Fibroblast of lung (primary cell): ENCODE measurements at regions not wholly inside any gene's neighbourhood (a gene's known extent, or its start where the extent isn't known, plus 50 kb on each side); places are given as distances from the start of the nearest gene placed in this dataset.

Source experiments
- DNase-seq, 2 donors: peaks; one replicate each; pipeline versions ENCODE4 v3.0.0 to v3.0.0-alpha.2; 2010; ENCODE audit warnings: low read depth in 2 of 2
- H2AFZ ChIP-seq: 2 replicates; pipeline ENCODE4 v1.5.1; 2012; ENCODE audit warnings: low read length, control low read depth, inconsistent platforms
- H3K27ac ChIP-seq: 2 replicates; pipeline ENCODE4 v1.5.1; 2011; ENCODE audit warnings: low read length, control low read depth; ENCODE audit not compliant: insufficient read depth
- H3K27me3 ChIP-seq: 2 replicates; pipeline ENCODE4 v1.5.1; 2011; ENCODE audit warnings: mild to moderate bottlenecking, low read length; ENCODE audit not compliant: control insufficient read depth, insufficient read depth
- H3K36me3 ChIP-seq: 2 replicates; pipeline ENCODE4 v1.5.1; 2011; ENCODE audit warnings: low read length; ENCODE audit not compliant: control insufficient read depth, insufficient read depth
- H3K4me1 ChIP-seq: 2 replicates; pipeline ENCODE4 v1.5.1; 2011; ENCODE audit warnings: low read length; ENCODE audit not compliant: control insufficient read depth, insufficient read depth; ENCODE audit errors: extremely low read depth
- H3K4me2 ChIP-seq: 2 replicates; pipeline ENCODE4 v1.5.1; 2011; ENCODE audit warnings: low read length, control low read depth; ENCODE audit not compliant: insufficient read depth; ENCODE audit errors: extremely low read depth
- H3K4me3 ChIP-seq, 4 experiments: fragments of 200-600 bp in 1 of 4; sonication (generic) in 1 of 4; replicated peaks in 1 of 4; 2 replicates each; pipeline ENCODE4 v1.5.1; 2011 to 2016; ENCODE audit warnings: low read length in 4 of 4, low read depth in 3 of 4, mild to moderate bottlenecking in 3 of 4, control low read depth in 2 of 4, inconsistent platforms in 1 of 4, mixed read lengths in 1 of 4; ENCODE audit not compliant: insufficient read depth in 1 of 4; ENCODE audit errors: control extremely low read depth in 1 of 4
- H3K79me2 ChIP-seq: 2 replicates; pipeline ENCODE4 v1.5.1; 2012; ENCODE audit warnings: mild to moderate bottlenecking, low read length, inconsistent platforms; ENCODE audit not compliant: control insufficient read depth, insufficient read depth
- H3K9ac ChIP-seq: 2 replicates; pipeline ENCODE4 v1.5.1; 2011; ENCODE audit warnings: mild to moderate bottlenecking, low read length, control low read depth; ENCODE audit not compliant: insufficient read depth
- H3K9me3 ChIP-seq: 2 replicates; pipeline ENCODE4 v1.5.1; 2012; ENCODE audit warnings: low read depth, low read length; ENCODE audit not compliant: control insufficient read depth, insufficient read depth
- H4K20me1 ChIP-seq: 2 replicates; pipeline ENCODE4 v1.5.1; 2011; ENCODE audit warnings: low read length; ENCODE audit not compliant: control insufficient read depth, insufficient read depth; ENCODE audit errors: extremely low read depth
- EZH2 ChIP-seq: IDR thresholded peaks from 2 replicates; pipeline ENCODE4 v1.5.1; 2012; ENCODE audit warnings: low read length, control low read depth, mild to moderate bottlenecking; ENCODE audit errors: missing control alignments
- TF ChIP-seq, protein P1 (sequence below), 2 donors: IDR thresholded peaks in 1 of 2; conservative IDR thresholded peaks in 1 of 2; 1 replicate in 1 of 2; 2 replicates in 1 of 2; pipeline ENCODE4 v1.5.1; 2011 to 2012; ENCODE audit warnings: low read length in 2 of 2, control low read depth in 1 of 2, inconsistent platforms in 1 of 2, low read depth in 1 of 2, mild to moderate bottlenecking in 1 of 2

DNA sequence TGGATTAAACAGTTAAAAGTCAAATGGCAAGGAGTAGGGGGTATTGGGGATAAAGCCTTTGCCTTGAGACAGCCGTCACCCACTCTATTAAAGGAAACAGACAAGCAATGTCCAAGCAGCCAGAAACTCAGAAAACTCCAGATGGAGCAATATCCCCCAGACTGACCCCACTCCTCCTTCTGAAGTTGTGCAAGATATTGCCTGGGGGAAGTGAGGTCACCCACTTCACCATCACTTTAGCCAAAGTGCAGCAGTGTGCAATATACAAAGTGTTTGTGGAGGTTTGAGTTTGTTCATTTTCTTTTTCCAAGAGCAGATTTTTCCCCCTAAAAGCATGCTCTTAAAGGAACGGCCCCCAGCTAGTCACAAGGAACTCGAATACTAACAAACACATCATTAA, 125.1 kb downstream of the ETS2 start:
- H3K9ac ChIP-seq: no peak overlapping the region
- H3K36me3 ChIP-seq: no peaks in the 10 kb centered on the region
- no peak overlapping the region for H3K27ac ChIP-seq
- no peak overlapping the region for H3K4me3 ChIP-seq
- peak in 1 of 2 donors; percentile 92 for DNase-seq
- H3K4me2 ChIP-seq: no peak overlapping the region
- no peaks in the 10 kb centered on the region for H3K79me2 ChIP-seq
- H3K4me1 ChIP-seq: peaks cover 3% of the 10 kb centered on the region
- H2AFZ ChIP-seq: no peak overlapping the region
- no peaks in the 10 kb centered on the region for H3K27me3 ChIP-seq
- H4K20me1 ChIP-seq: no peaks in the 10 kb centered on the region
- TF ChIP-seq EZH2: no peak
- TF ChIP-seq, protein P1, sequence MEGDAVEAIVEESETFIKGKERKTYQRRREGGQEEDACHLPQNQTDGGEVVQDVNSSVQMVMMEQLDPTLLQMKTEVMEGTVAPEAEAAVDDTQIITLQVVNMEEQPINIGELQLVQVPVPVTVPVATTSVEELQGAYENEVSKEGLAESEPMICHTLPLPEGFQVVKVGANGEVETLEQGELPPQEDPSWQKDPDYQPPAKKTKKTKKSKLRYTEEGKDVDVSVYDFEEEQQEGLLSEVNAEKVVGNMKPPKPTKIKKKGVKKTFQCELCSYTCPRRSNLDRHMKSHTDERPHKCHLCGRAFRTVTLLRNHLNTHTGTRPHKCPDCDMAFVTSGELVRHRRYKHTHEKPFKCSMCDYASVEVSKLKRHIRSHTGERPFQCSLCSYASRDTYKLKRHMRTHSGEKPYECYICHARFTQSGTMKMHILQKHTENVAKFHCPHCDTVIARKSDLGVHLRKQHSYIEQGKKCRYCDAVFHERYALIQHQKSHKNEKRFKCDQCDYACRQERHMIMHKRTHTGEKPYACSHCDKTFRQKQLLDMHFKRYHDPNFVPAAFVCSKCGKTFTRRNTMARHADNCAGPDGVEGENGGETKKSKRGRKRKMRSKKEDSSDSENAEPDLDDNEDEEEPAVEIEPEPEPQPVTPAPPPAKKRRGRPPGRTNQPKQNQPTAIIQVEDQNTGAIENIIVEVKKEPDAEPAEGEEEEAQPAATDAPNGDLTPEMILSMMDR (conservative IDR thresholded peaks at IDR 0.05 in 1 of 2, IDR thresholded peaks at IDR 0.05 in 1 of 2; ENCODE audit: low read depth in 1 of 2, low read length in 2 of 2): no peak
- no peaks in the 10 kb centered on the region for H3K9me3 ChIP-seq

DNA sequence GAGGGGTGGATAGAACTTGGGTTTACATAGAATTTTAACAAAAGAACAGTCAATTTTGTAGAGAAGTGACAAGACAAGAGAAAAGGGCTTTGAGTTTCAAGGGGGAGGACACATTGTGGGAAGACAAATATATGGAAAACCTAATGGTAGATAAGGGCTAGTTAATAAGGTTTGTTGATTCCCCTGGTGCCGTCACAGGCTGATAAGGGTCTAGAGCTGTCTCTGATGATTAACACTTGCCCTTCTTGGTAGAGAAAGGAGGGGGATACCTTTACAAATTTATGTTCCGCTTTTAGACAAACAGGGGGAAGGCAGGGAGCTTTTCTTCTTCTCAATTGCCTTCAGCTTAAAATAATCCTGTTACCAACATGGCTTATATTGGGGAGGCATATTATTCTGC, 124.3 kb downstream of the ETS2 start:
- no peak for TF ChIP-seq EZH2
- TF ChIP-seq, protein P1 (conservative IDR thresholded peaks at IDR 0.05 in 1 of 2, IDR thresholded peaks at IDR 0.05 in 1 of 2; ENCODE audit: low read depth in 1 of 2, low read length in 2 of 2): no peak
- H3K79me2 ChIP-seq: no peaks in the 10 kb centered on the region
- no peaks in the 10 kb centered on the region for H3K9me3 ChIP-seq
- H3K4me2 ChIP-seq: no peak overlapping the region
- no peak overlapping the region for H3K9ac ChIP-seq
- H3K27me3 ChIP-seq: no peaks in the 10 kb centered on the region
- peaks cover 9% of the 10 kb centered on the region for H3K4me1 ChIP-seq
- no peak overlapping the region for H2AFZ ChIP-seq
- H4K20me1 ChIP-seq: no peaks in the 10 kb centered on the region
- no peak for DNase-seq
- H3K27ac ChIP-seq: no peak overlapping the region
- no peak overlapping the region for H3K4me3 ChIP-seq
- H3K36me3 ChIP-seq: no peaks in the 10 kb centered on the region

- no peaks in the 10 kb centered on the region for H3K27me3 ChIP-seq
- no peak overlapping the region for H3K9ac ChIP-seq
- no peak overlapping the region for H2AFZ ChIP-seq
- no peaks in the 10 kb centered on the region for H3K36me3 ChIP-seq
- no peak overlapping the region for H3K27ac ChIP-seq
- peaks cover 10% of the 10 kb centered on the region for H3K4me1 ChIP-seq
- no peak overlapping the region for H3K4me3 ChIP-seq
- no peaks in the 10 kb centered on the region for H4K20me1 ChIP-seq
- no peaks in the 10 kb centered on the region for H3K9me3 ChIP-seq
- H3K79me2 ChIP-seq: no peaks in the 10 kb centered on the region
- no peak overlapping the region for H3K4me2 ChIP-seq
- DNase-seq: no peak
- TF ChIP-seq, protein P1 (conservative IDR thresholded peaks at IDR 0.05 in 1 of 2, IDR thresholded peaks at IDR 0.05 in 1 of 2; ENCODE audit: low read depth in 1 of 2, low read length in 2 of 2): no peak
- TF ChIP-seq EZH2: no peak
These were observed 123.9 kb downstream of the ETS2 start for GRCh38 chr21:38929652-38930051.
